Peyer's patch (tissue), 4 donors: ENCODE measurements at regions not wholly inside any gene's neighbourhood (a gene's known extent, or its start where the extent isn't known, plus 50 kb on each side); places are given as distances from the start of the nearest gene placed in this dataset.

Experiments used
- CTCF ChIP-seq, 6 experiments: fragments of 450-650 bp in 4 of 6; fragments of 200-600 bp in 2 of 6; sonication (generic) in 1 of 6; IDR thresholded peaks; one replicate each; pipeline ENCODE4 v1.5.1; 2017 to 2019; ENCODE audit warnings: antibody characterized with exemption in 6 of 6, mild to moderate bottlenecking in 3 of 6, moderate library complexity in 1 of 6
- POLR2A ChIP-seq, 2 donors: fragments of 450-650 bp; IDR thresholded peaks; one replicate each; pipeline ENCODE4 v1.5.1; 2017; ENCODE audit warnings: antibody characterized with exemption in 2 of 2, mild to moderate bottlenecking in 2 of 2, moderate library complexity in 2 of 2

DNA sequence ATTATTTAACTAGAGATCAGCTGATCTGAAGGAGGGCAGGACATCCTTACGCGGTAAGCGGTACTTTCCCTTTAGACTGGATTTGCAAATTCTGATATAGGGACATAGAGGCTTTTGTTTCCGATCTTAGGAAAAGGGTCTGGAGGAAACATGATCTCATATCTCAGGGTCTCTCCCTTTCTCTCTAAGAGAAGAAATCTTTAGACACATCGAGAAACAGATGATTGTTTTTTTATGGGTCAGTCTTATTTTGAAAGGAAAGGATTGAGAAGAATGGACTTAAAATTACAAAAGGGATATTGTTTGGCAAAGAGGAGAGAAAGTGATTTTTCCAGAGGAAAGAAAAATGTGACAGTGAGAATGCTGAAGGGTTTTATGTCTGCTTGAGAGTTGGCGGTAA, 83.9 kb upstream of the OGFRL1 start:
- TF ChIP-seq POLR2A (IDR thresholded peaks at IDR 0.05) (no peak), CTCF (IDR thresholded peaks at IDR 0.05) (no peak)
